GM18499 (cell line): ENCODE measurements at regions not wholly inside any gene's neighbourhood (a gene's known extent, or its start where the extent isn't known, plus 50 kb on each side); places are given as distances from the start of the nearest gene placed in this dataset.
"Not testable (repeated sequence)": the region's sequence is repeated elsewhere in the genome, so short reads cannot be mapped to it uniquely, and the experiment has no call there.

Source experiments
- ATAC-seq: cut with Tn5 transposase; IDR thresholded peaks from one replicate; pipeline ENCODE4 v1.9.1; 2021; ENCODE audit warnings: moderate number of reproducible peaks; ENCODE audit not compliant: insufficient read depth, unreplicated experiment

DNA sequence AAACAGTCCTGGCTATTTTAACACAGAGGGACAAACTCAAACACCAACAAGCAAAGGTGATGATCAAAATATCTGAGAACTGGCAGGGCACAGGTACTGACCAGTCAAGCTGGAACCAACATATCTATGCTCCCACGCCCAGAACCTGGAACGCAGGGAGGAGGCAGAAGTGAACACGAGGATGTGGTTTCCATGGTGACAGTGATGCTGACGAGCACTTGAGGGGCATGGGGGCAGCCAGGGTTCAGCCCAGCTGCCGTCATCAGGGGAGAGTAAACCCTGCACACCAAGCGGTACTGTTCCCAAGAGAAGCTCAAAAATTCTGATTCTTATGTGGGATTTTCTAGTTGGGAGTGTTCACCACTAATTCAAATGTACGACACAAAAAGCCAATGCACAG is 113.6 kb upstream of the SFSWAP start:
- ATAC-seq = no peak

DNA sequence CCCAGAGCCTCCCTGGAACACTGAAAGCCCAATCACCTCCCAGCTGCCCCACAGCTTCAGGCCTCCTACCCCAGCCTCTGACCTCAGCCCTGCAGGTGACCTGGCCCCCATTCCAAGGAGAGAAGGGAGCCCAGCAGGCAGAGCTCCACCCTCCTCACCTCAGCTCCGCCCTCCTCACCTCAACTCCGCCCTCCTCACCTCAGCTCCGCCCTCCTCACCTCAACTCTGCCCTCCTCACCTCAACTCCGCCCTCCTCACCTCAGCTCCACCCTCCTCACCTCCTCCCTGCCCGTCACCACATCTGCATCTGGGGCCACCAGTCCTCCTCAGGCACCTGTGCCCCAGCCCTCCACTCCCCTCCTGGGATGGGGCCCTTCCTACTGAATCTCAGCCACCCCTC is 112.2 kb upstream of the SFSWAP start:
- ATAC-seq = no peak

DNA sequence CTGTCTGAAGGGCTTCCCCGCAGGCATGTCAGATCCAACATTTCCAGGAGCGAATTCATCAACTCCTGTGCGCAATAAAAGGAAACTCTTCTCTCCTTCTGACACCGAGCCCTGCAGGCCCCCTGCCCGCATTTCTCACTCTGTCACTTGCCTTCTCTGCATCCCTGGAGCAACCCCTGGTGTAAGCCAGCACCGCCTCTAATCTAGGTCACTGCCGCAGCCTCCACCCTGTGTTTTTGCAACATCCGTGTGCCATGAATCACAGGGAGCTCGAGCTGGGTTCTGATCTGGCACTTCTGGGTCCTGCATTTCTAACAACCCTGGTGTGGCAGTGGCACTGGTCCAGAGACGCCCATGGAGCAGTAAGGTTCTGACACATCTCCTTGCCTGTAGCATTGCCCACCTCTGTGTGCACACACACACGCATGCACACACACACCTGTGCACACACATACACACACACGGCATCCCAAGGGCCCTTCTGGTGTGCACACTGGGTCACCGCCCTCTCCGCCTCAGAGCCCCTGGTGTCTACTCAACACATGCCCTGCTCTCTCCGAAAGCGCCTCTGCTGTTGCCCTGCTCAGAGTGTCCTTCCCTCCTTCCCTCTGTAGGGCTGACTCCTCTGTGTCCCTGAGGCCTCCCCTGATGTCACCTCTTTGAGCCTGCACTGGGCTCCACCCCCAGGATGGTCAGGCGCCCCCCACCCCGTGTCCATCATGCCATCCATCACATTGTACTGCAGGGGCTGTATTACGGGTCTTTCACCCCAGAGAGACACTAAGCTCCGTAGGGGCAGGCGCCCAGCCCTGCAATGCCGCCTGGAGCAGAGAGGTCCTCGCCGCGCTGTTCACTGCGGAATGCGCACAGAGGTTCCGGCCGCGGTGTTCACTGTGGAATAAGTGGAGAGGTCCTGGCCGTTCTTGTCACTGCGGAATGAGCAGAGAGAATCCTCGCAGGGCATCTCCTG is 111.4 kb upstream of the SFSWAP start:
- ATAC-seq = no peak

DNA sequence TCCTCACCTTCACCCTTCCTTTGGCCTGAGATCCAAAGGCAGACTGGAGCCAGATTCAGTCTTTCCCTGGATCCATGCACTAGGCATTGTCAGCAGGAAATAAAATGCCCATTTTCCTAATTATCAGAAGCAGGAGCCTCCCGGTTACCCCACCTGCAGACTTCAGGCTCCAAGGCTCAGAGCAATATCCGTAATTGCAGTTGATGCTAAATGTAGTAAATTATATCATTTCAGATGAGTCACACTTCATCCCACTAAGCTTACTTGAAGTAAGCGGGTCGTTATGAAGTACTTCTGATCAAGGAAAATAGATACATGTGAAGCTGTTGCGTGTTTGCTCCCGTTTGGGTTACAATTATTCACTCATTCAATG is 110.7 kb upstream of the SFSWAP start:
- no peak for ATAC-seq

DNA sequence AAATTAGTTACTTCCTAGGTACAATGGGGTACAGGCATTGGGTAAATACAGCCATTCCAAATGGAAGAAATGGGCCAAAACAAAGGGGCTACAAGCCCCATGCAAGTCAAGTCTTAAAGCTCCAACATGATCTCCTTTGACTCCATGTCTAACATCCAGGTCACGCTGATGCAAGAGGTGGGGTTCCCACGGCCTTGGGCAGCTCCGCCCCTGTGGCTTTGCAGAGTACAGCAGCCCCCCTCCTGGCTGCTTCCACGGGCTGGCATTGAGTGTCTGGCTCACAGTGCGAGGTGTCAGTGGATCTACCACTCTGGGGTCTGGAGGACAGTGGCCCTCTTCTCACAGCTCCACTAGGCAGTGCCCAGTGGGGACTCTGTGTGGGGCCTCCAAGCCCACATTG is 109.4 kb upstream of the SFSWAP start:
- not testable (repeated sequence) for ATAC-seq

DNA sequence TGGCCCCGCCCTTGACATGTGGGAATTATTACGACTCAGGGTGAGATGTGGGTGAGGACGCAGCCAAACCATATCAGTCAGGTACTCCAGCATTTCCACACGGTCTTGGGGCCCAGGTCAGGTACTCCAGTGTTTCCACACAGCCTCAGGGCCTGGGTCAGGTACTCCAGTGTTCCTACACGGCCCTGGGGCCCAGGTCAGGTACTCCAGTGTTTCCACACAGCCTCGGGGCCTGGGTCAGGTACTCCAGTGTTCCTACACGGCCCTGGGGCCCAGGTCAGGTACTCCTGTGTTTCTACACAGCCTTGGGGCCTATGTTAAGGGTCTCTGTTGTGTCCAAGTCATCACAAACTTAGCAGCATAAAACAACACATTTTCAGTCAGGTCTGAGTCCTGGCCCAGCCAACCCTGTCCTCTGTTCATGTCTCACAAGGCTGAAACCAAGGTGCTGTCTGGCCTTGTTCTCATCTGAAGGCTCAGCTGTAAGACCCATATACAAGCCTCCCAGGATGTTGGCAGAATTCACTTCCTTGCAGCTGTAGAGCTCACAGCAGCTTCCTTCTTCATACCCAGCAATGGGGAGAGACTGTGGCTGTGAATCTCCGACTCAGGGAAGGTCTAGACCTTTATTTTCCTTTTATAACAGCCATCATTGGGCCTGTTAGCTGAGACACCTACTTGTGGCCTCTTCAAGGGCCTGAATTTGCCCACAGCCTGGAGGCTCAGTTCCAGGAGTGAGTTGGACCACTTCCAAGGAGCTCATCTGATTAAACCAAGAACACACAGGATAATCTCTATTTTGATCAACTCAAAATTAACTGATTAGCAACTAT is 107.6 kb upstream of the SFSWAP start:
- no peak for ATAC-seq

DNA sequence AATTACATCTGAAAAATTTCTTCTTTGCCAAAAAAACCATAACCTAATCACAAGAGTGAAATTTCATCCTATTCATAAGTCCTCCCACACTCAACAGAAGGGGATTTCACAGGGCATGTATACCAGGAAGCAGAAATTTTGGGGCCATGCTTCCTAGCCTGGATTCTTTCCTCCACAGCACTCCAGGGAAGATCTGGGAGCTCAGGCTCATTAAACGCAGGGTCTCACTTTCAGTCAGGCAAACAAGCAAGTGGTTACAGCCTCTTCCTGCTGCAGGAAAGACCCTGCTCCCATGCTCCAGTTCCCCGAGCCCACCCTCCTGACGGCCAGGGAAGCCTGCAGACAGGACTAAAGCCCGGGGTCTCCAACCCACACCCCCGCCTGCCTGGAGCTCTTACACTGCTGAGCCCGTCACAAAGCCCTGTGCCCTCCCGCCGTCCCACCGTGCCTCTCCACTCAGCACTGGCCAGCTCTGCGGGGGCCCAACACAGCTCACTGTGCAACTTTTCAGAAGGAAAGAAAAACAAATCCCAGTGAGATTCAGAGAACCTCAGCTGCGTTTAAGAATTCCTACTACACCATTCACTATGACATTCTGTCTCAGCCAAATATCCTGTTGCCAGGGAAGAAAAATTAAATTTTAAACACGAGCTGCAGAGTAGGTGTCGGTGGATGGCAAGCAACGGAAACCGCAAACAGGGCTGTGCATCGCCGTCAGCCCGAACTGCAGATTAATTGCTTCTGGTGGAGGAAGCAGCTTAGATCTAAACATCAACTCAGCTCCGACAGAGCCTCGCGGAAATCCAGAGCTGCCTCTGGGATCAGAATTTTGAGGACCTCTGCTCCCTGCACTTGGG is 106.7 kb upstream of the SFSWAP start:
- no peak for ATAC-seq

DNA sequence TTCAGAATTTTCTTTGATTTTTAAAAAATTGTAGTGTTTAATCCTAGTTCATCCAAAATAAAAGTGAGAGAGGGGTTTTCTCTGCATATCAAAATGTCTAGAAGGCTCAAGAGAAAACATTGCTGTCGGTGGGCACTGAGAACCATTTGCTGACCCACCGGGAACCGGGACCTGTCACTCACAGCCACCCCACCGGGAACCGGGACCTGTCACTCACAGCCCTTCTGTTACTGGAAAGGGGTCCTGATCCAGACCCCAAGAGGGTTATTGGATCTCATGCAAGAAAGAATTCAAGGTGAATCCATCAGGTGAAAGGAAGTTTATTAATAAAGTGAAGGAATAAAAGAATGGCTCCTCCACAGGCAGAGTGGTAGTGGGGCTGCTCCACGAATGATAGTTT is 106.0 kb upstream of the SFSWAP start:
- ATAC-seq = no peak

DNA sequence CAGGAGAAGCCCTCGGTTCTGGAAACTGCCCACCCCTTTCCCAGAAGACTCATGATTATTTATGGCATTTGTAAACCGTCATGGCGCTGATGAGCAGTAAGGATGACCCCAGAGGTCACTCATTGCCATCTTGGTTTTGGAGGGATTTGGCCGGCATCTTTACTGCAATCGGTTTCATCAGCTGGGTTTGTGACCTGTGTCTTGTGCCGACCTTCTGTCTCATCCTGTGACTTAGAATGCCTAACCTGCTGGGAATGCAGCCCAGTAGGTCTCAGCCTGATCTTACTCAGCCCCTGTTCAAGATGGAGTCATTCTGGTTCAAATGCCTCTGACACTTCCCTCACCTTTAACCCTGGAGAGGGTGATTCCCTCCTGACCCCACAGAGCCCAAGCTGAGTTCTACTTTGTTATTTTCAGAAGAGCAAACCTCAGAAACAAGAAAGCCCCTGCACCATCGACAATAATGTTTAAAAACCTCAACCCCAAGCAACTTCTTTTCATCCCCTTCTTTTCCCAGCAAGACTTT is 105.5 kb upstream of the SFSWAP start:
- ATAC-seq = no peak

DNA sequence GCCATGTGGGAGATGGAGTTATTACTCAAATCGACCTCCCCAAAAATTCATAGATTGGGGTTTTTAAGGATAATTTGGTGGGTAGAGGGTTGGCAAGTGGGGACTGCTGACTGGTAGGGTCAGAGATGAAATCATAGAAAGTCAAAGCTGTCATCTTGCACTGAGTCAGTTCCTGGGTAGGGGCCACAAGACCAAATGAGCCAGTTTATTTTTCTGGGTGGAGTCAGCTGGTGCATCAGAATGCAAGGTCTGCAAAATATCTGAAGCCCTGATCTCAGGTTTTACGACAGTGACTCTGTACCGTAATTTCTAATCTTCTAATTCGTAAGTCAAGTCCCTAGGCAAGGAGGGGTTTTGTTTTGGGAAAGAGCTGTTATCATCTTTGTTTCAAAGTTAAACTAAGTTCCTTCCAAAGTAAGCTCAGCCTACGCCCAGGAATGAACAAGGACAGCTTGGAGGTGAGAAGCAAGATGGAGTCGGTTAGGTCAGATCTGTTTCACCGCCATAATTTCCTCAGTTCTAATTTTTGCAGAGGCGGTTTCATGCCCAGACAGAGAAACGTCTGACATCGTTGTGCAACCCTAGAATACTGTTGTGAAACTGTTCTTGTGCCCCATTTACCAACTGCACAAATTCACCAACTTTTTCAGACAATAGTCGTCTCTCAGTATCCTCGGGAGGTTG is 104.5 kb upstream of the SFSWAP start:
- ATAC-seq = no peak

DNA sequence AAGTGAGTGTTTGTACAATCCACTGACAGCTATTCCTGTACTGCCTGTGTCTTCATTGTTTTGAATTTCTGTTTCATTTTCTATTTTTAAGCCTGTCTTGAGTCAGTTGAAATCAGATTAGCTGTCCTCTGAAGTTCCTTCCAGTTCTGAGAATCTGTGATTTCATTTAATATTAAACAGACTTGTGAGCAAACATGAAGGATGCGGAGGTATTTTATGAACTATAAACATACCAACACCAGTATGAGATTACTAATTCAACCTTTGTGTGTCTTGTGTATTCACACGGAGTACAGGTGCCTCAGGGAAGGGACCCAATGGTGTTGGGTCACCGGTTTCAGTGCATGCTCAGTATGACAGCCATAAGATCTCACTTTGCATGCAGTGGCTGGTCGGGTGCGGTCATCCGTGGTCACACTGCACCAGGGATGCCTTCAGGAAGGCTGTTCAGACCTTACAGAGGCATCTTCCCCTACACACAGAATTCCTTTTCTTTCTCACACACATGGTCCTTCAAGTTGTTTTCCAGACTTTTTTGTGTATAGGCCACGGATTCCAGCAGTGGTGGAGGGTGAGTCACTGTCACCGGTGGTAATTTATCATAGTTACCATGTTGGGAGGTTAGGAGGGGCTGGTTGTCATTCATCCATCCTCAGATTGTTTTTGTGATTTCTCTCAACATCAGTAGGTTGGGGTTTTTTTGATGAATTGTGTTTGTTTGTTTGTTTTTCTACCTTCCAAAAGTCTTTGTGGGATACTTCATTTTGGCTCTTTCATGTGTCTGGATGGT is 103.0 kb upstream of the SFSWAP start:
- ATAC-seq = peak; percentile 56

DNA sequence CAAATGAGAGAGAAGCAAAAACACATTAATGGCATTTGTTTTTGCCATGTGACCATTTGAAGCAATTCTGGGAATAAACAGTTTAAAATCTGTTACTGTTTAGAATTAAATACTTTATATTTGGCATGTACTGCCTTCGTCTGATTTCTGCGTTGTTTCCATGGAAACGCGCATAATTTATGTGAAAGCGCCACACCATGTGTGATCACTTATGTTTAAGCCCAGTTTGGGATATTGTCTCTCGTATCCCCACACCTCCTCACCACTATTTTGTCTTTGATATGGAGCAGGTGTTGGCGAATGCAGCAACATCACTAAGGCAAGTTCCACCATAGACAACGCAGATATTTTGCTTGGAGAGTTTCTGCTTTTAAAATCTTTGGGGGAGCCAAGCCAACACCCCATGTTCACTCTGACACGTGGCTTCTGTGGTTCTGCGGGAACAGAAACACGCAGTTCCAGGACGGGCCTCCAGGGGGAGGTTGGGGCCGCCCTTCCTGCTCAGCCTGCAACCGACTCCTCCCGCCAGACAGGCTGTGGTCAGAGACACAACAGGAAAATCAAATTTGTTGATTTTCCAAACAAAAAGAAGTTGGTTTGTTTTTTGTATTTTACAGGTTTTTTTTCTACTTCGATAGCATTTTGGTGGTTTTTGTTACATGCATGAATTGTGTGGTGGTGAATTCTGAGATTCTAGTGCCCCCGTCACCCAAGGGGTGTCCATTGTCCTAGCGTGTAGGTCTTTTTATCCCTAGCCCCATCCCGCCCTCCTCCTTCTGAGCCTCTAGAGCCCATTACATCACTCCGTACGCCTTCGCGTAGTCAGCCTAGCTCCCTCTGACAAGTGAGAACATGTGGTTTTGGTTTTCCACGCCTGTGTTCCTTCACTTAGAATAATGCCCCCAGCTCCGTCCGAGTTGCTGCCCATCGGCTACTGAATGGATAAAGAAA is 101.9 kb upstream of the SFSWAP start:
- ATAC-seq = no peak

DNA sequence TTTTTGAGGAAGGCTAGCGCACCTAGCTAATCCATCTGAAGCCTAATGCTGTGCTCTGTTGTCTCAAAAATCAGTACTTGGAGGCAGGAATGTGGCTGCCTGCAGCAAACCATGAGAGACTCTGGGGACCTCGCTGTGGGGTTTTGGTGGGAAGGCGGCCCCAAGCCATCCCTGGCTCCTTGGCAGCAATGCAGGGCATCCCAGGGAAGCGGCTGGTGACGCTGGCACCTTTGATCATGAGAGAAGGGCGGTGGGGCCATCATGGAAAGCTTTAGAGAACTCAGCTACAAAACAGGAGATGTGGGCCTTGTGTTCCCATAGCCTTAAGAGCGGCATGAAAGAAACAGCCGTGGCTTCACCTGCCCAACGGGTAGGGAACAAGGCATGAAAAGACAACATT is 101.1 kb upstream of the SFSWAP start:
- no peak for ATAC-seq

DNA sequence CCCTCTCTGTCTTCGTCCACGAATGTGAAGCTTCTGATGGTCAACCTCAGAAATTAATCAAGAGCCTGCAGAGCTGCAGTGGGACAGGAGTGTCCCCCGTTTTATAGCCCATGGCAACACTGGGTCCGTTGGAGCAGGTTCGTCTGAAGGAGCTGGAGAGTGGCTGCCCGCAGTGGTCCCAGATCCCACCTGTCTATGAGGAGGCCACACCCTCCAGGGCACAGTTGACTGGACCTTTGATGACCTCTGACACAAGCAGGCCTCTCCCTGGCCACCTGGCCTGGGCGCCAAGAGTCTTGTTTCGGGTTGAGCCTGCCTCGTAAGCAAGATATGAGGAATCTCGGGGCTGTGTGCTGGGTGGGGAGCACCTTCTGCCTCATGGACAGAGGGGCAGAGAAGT is 100.7 kb upstream of the SFSWAP start:
- no peak for ATAC-seq

DNA sequence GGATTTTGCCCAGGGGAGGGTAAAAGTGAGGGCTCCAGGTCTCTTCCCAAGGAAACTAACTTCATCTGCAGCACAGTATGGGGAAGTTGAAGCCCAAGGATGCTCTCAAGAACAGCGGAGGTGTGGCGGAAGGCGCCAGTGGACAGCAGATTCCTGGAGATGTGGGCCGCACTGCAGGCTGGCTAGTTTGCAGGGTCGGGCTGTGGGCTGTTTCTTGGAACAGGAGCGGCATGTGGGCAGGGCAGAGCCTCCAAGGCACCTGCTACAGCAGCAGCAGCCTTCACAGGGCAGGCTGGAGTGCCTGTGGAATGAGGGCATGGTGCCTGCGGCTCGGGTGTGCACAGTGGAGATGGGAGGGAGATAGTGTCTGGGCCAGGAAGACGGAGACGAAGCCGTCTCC is 100.0 kb upstream of the SFSWAP start:
- ATAC-seq = no peak

DNA sequence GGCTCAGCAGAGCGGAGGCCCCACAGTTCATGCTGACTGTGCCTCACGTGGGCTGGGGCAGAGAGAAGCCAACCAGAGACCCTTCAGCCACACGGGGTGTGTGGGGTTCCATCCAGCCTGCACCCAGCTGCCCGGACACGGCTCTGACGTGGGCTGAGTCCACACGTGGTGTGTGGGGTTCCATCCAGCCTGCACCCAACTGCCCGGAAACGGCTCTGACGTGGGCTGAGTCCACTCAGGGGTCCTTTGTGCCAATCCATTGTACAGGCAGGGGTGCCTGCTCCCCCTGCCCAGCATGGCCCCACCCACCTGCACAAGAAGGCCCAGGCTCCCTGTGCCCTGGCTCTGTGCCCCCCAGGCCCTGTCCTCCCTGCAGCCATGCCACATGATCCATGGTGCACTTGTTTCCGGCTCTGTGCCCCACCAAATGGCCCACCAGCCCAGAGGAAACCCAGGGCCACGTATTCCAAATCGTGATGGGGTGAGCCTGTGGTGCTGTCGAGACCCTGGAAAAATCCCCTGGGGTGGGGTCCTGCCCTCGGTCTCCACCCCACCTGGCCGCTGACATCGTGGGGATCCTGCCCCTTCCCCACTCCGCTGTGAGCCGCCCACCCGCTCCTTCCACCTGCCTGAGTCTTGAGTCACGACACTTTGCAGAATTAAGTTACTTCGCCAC is 99.3 kb upstream of the SFSWAP start:
- no peak for ATAC-seq

DNA sequence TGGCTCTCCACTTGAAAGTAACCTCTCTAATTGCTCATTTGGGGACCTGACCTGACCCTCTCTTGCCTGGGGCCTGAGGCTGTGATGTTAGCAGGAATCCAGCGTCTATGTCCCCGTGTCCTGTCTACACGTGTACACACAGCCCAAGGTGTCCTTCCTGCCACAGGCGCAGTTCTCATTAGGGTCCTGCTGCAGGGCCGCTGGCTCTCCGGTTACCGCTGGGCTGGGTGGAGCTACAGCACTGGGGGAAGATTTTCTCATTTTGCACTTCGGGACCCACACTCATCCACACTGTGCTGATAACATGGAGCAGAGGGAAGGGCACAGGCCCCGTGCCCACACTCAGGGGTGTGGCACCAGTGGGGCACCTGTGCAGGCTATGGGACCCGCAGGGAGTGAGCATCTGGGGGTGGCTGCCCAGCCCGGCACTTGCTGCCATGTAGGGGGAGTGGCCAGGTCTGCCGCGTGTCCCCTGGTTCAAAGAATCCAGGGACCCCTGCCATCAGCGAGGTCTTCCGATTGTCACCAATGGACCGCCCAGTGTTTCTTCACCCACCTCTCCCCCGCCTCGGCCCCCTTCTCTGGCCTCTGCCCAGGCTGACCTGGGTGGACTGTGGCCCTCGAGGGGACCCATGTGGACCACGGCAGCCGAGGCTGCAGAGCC is 98.7 kb upstream of the SFSWAP start:
- ATAC-seq = no peak
